ENCODE measurements at regions not wholly inside any gene's neighbourhood (a gene's known extent, or its start where the extent isn't known, plus 50 kb on each side); places are given as distances from the start of the nearest gene placed in this dataset.

DNA sequence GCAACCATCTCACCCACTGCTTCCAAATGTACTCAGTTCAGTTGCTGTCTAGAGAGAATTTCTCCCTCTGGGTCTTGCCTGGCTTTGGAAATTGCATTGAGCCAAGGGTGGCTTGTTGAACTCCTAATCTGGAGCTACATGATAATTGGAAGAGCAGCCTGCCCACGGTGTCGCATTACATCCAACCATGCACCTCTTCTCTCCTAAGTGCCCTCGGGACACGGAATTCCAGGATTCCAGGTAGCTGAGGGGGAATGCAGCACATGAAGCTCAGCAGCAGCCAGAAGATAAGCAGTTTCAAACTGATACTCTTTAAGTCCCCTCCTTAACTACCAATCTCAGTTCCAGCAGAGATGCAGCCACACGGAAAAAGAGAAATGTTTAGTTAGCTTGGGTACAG lies 509.4 kb upstream of the KLF4 start:
- ChIA-PET POLR2A (no interaction called here), CTCF (no interaction called here)
- Mint-ChIP-seq H3K9me3 (ENCODE audit: insufficient read depth) (no peaks in the 10 kb centered on the region), H3K4me1 (no peaks in the 10 kb centered on the region), H3K27ac (no peak overlapping the region), H3K27me3 (peaks cover 31% of the 10 kb centered on the region), H3K4me3 (no peak overlapping the region)
- Histone ChIP-seq H3K4me1 (ENCODE audit: control insufficient read depth in 2 of 2, insufficient read depth in 2 of 2, low read length in 2 of 2) (no peaks in the 10 kb centered on the region), H2AFZ (ENCODE audit: insufficient read depth, low read depth, low read length, poor library complexity, severe bottlenecking) (no peak overlapping the region), H3K27ac (ENCODE audit: low read length in 2 of 2) (no peak overlapping the region), H3K36me3 (replicated peaks in 1 of 2; ENCODE audit: control extremely low read depth in 1 of 2, control insufficient read depth in 1 of 2, extremely low read depth in 1 of 2, insufficient read depth in 2 of 2, low read length in 1 of 2) (no peaks in the 10 kb centered on the region), H3K27me3 (replicated peaks in 1 of 4; ENCODE audit: control extremely low read depth in 1 of 4, control insufficient read depth in 3 of 4, insufficient read depth in 4 of 4, low read length in 3 of 4) (no peaks in the 10 kb centered on the region), H3K9ac (ENCODE audit: low read length) (no peak overlapping the region), H3K79me2 (ENCODE audit: control insufficient read depth, insufficient read depth, low read length) (no peaks in the 10 kb centered on the region), H3K4me2 (replicated peaks; ENCODE audit: low read depth, low read length, poor library complexity, severe bottlenecking) (no peak overlapping the region), H4K20me1 (ENCODE audit: control insufficient read depth, insufficient read depth, low read length, poor library complexity, severe bottlenecking) (no peaks in the 10 kb centered on the region), H3K4me3 (ENCODE audit: control extremely low read depth in 1 of 5, extremely low read depth in 1 of 5, insufficient read depth in 1 of 5, low read depth in 2 of 5, low read length in 4 of 5) (no peak overlapping the region), H3K9me3 (ENCODE audit: control extremely low read depth in 1 of 3, control insufficient read depth in 2 of 3, insufficient read depth in 1 of 3, low read length in 2 of 3) (no peaks in the 10 kb centered on the region)
- 77% methylated on average over 3 of the region's 5 CpGs for WGBS (ENCODE audit: insufficient coverage)
- ATAC-seq (ENCODE audit: low read depth) = no peak
- no peak for DNase-seq
- no peak for TF ChIP-seq EZH2 (IDR thresholded peaks at IDR 0.05; ENCODE audit: borderline replicate concordance, insufficient read depth, low read depth, low read length, poor library complexity, severe bottlenecking)
- no peak for TF ChIP-seq CTCF (IDR thresholded peaks at IDR 0.05)
- intact Hi-C loops (cut with micrococcal nuclease) = no loop called here

- TF ChIP-seq EZH2 (IDR thresholded peaks at IDR 0.05; ENCODE audit: borderline replicate concordance, insufficient read depth, low read depth, low read length, poor library complexity, severe bottlenecking) (no peak), CTCF (IDR thresholded peaks at IDR 0.05) (no peak)
- H3K4me1 Mint-ChIP-seq = no peaks in the 10 kb centered on the region
- Histone ChIP-seq H3K27me3 (replicated peaks in 1 of 4; ENCODE audit: control extremely low read depth in 1 of 4, control insufficient read depth in 3 of 4, insufficient read depth in 4 of 4, low read length in 3 of 4) (no peaks in the 10 kb centered on the region), H3K4me2 (replicated peaks; ENCODE audit: low read depth, low read length, poor library complexity, severe bottlenecking) (no peak overlapping the region), H3K9me3 (ENCODE audit: control extremely low read depth in 1 of 3, control insufficient read depth in 2 of 3, insufficient read depth in 1 of 3, low read length in 2 of 3) (no peaks in the 10 kb centered on the region), H3K79me2 (ENCODE audit: control insufficient read depth, insufficient read depth, low read length) (no peaks in the 10 kb centered on the region), H2AFZ (ENCODE audit: insufficient read depth, low read depth, low read length, poor library complexity, severe bottlenecking) (no peak overlapping the region), H3K4me3 (ENCODE audit: control extremely low read depth in 1 of 5, extremely low read depth in 1 of 5, insufficient read depth in 1 of 5, low read depth in 2 of 5, low read length in 4 of 5) (no peak overlapping the region), H3K9ac (ENCODE audit: low read length) (no peak overlapping the region), H3K27ac (ENCODE audit: low read length in 2 of 2) (no peak overlapping the region), H4K20me1 (ENCODE audit: control insufficient read depth, insufficient read depth, low read length, poor library complexity, severe bottlenecking) (no peaks in the 10 kb centered on the region), H3K36me3 (replicated peaks in 1 of 2; ENCODE audit: control extremely low read depth in 1 of 2, control insufficient read depth in 1 of 2, extremely low read depth in 1 of 2, insufficient read depth in 2 of 2, low read length in 1 of 2) (no peaks in the 10 kb centered on the region), H3K4me1 (ENCODE audit: control insufficient read depth in 2 of 2, insufficient read depth in 2 of 2, low read length in 2 of 2) (no peaks in the 10 kb centered on the region)
- no peaks in the 10 kb centered on the region for H3K9me3 Mint-ChIP-seq (ENCODE audit: insufficient read depth)
- DNase-seq (no peak), ATAC-seq (ENCODE audit: low read depth) (no peak)
- 100% methylated on average over 1 of the region's 2 CpGs for WGBS (ENCODE audit: insufficient coverage)
- H3K4me3 Mint-ChIP-seq = no peak overlapping the region
- H3K27me3 Mint-ChIP-seq = peaks cover 14% of the 10 kb centered on the region
- CTCF ChIA-PET = no interaction called here
- no peak overlapping the region for H3K27ac Mint-ChIP-seq
- intact Hi-C loops (cut with micrococcal nuclease) = no loop called here
- POLR2A ChIA-PET = no interaction called here
Observed at GRCh38 chr9:107994648-107995047, 505.1 kb upstream of the KLF4 start.

All from B cell (primary cell).